ENCODE measurements at regions not wholly inside any gene's neighbourhood (a gene's known extent, or its start where the extent isn't known, plus 50 kb on each side); places are given as distances from the start of the nearest gene placed in this dataset.

DNA sequence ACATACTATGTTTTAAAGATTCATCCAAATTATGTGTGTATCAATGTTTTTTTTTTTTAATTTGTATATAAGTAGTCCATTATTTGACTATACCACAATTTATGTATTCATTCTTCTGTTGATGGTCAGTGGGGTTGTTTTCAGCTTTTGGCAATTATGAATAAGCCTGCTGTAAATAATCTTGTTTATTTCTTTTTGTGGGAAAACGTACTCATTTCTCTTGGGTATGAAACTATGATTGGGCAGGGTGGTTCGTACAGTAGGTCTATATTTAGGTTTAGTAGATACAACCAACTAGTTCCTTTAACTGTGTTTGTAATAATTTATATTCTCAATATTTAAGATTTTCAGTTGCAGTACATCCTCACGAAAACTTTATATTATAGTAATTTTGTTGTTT lies 329.2 kb downstream of the LPIN1 start:
- no peaks in the 10 kb centered on the region for H3K27me3 ChIP-seq
- no peak overlapping the region for H3K27ac ChIP-seq
- no peak for TF ChIP-seq POLR2A (IDR thresholded peaks at IDR 0.05)
- no peak for TF ChIP-seq CTCF (IDR thresholded peaks at IDR 0.05)
- no peak for DNase-seq
- intact Hi-C loops (cut with DNase I) = no loop called here
- WGBS, 2 donors = 93 to 96% methylated on average over 3 of the region's 3 CpGs
- no peaks in the 10 kb centered on the region for H3K36me3 ChIP-seq
- no peaks in the 10 kb centered on the region for H3K4me1 ChIP-seq
- no peaks in the 10 kb centered on the region for H3K9me3 ChIP-seq
- no peak overlapping the region for H3K4me3 ChIP-seq (replicated peaks in 1 of 3)

DNA sequence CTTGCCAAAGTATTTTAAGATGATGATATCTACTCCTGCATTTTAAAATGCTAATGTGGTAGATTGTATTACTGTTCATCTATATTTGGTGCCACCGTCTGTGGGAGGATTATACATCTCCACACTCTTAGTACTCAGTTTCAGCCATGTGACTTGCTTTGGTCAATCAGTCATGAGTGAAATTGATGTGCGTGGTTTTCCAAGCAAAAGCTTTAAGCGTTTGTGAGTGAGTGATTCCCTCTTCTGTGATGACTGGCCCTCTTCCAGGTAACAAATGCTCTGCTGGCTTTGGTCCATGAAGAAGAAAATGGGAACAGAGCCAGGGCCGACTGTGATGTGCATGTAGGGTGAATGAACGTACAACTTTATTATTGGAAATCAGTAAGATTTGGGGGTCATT lies 330.4 kb downstream of the LPIN1 start:
- Histone ChIP-seq H3K27me3 (no peaks in the 10 kb centered on the region), H3K4me3 (replicated peaks in 1 of 3) (no peak overlapping the region), H3K4me1 (no peaks in the 10 kb centered on the region), H3K9me3 (no peaks in the 10 kb centered on the region), H3K27ac (no peak overlapping the region), H3K36me3 (no peaks in the 10 kb centered on the region)
- DNase-seq = peak; percentile 9 to 11
- intact Hi-C loops (cut with DNase I) = no loop called here
- 18 to 29% methylated on average over 5 of the region's 5 CpGs for WGBS, 2 donors
- TF ChIP-seq CTCF (IDR thresholded peaks at IDR 0.05) = no peak
- no peak for TF ChIP-seq POLR2A (IDR thresholded peaks at IDR 0.05)

GRCh38 chr2:12080360-12080759 lies 333.9 kb downstream of the LPIN1 start:
- Histone ChIP-seq H3K4me3 (replicated peaks in 1 of 3) (no peak overlapping the region), H3K27ac (no peak overlapping the region), H3K4me1 (no peaks in the 10 kb centered on the region), H3K36me3 (no peaks in the 10 kb centered on the region), H3K27me3 (no peaks in the 10 kb centered on the region), H3K9me3 (no peaks in the 10 kb centered on the region)
- TF ChIP-seq CTCF (IDR thresholded peaks at IDR 0.05) (no peak), POLR2A (IDR thresholded peaks at IDR 0.05) (no peak)
- no peak for DNase-seq
- intact Hi-C loops (cut with DNase I) = no loop called here
- 86 to 89% methylated on average over 4 of the region's 4 CpGs for WGBS, 2 donors

GRCh38 chr2:12081481-12082210 lies 335.2 kb downstream of the LPIN1 start:
- H3K27me3 ChIP-seq = no peaks in the 10 kb centered on the region
- intact Hi-C loops (cut with DNase I) = no loop called here
- H3K4me3 ChIP-seq (replicated peaks in 1 of 3) = no peak overlapping the region
- no peak for DNase-seq
- H3K4me1 ChIP-seq = no peaks in the 10 kb centered on the region
- H3K27ac ChIP-seq = no peak overlapping the region
- TF ChIP-seq POLR2A (IDR thresholded peaks at IDR 0.05) (no peak), CTCF (IDR thresholded peaks at IDR 0.05) (no peak)
- 85 to 87% methylated on average over 11 to 12 of the region's 12 CpGs for WGBS, 2 donors
- H3K9me3 ChIP-seq = no peaks in the 10 kb centered on the region
- H3K36me3 ChIP-seq = no peaks in the 10 kb centered on the region

DNA sequence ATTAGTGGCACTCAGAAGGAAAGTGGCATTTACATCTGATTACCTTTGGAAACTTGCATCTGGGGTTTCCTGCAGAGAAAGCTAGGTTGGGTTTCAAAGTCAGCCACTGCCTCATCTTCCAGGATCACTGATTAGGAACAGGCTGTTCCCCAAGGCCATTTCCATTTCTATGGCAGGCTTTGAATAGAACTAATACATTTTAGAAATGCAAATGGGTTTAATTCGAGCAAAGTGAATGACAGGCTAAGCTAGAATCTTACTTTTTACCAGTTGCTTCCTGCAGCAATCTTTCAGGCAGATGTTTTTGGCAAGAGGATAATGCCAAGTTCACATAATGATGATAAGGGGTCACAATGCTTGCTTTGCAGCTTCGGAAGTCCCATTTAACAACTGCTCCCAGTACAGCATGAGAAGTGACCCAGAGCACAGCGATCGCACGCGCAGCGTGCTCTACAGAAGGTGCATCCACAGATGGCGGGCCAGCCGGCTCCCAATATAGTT lies 336.7 kb downstream of the LPIN1 start:
- H3K27me3 ChIP-seq = no peaks in the 10 kb centered on the region
- no peaks in the 10 kb centered on the region for H3K36me3 ChIP-seq
- no peaks in the 10 kb centered on the region for H3K4me1 ChIP-seq
- 63 to 74% methylated on average over 9 of the region's 9 CpGs for WGBS, 2 donors
- intact Hi-C loops (cut with DNase I) = no loop called here
- no peak for DNase-seq
- no peaks in the 10 kb centered on the region for H3K9me3 ChIP-seq
- TF ChIP-seq POLR2A (IDR thresholded peaks at IDR 0.05) (no peak), CTCF (IDR thresholded peaks at IDR 0.05) (no peak)
- no peak overlapping the region for H3K4me3 ChIP-seq (replicated peaks in 1 of 3)
- no peak overlapping the region for H3K27ac ChIP-seq
